Skeletal muscle satellite cell (primary cell): ENCODE measurements at regions not wholly inside any gene's neighbourhood (a gene's known extent, or its start where the extent isn't known, plus 50 kb on each side); places are given as distances from the start of the nearest gene placed in this dataset.
"Not testable (repeated sequence)": the region's sequence is repeated elsewhere in the genome, so short reads cannot be mapped to it uniquely, and the experiment has no call there.

Experiments
- H3K27me3 ChIP-seq: 2 replicates; pipeline ENCODE4 v1.7.0; 2013; ENCODE audit warnings: low read length; ENCODE audit not compliant: control insufficient read depth, insufficient read depth
- H3K36me3 ChIP-seq: 2 replicates; pipeline ENCODE4 v1.7.0; 2013; ENCODE audit warnings: mild to moderate bottlenecking, control low read depth, low read length; ENCODE audit not compliant: insufficient read depth
- H3K4me1 ChIP-seq: 2 replicates; pipeline ENCODE4 v1.7.0; 2013; ENCODE audit warnings: low read length; ENCODE audit not compliant: control insufficient read depth, insufficient read depth
- H3K4me2 ChIP-seq: 2 replicates; pipeline ENCODE4 v1.7.0; 2013; ENCODE audit warnings: mild to moderate bottlenecking, low read length
- H3K4me3 ChIP-seq: 2 replicates; pipeline ENCODE4 v1.7.0; 2013; ENCODE audit warnings: low read length
- H3K9ac ChIP-seq: 2 replicates; pipeline ENCODE4 v1.7.0; 2013; ENCODE audit warnings: mild to moderate bottlenecking, low read depth, low read length, moderate library complexity
- H3K9me3 ChIP-seq: replicated peaks from 2 replicates; pipeline ENCODE4 v1.7.0; 2013; ENCODE audit warnings: mild to moderate bottlenecking, control low read depth, low read length

DNA sequence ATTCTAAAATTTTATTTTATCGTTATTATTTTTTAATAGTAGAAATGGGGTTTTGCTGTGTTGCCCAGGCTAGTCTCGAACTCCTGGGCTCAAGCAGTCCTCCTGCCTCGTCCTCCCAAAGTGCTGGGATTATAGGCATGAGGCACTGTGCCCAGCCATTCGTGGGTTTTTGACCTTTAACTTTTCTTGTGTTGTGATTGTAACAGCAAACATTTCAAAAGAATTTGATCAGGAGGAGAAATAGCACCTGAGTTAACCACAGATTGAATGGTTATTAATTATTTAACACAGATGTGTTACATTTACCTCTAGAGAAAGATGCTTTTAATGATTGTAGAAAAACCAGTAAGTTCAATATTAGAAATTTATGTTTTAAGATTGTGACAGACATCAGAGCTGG, 132.0 kb downstream of the HAUS1 start:
- H3K9ac ChIP-seq = no peak overlapping the region
- H3K4me3 ChIP-seq = no peak overlapping the region
- H3K4me2 ChIP-seq = no peak overlapping the region
- no peaks in the 10 kb centered on the region for H3K27me3 ChIP-seq
- H3K36me3 ChIP-seq = peaks cover 3% of the 10 kb centered on the region
- peaks cover 10% of the 10 kb centered on the region for H3K4me1 ChIP-seq
- no peaks in the 10 kb centered on the region for H3K9me3 ChIP-seq

GRCh38 chr18:46237891-46238290, 133.7 kb downstream of the HAUS1 start:
- Histone ChIP-seq H3K4me1 (peaks cover 10% of the 10 kb centered on the region), H3K9ac (no peak overlapping the region), H3K27me3 (no peaks in the 10 kb centered on the region), H3K9me3 (no peaks in the 10 kb centered on the region), H3K4me2 (no peak overlapping the region), H3K4me3 (no peak overlapping the region), H3K36me3 (peaks cover 3% of the 10 kb centered on the region)

DNA sequence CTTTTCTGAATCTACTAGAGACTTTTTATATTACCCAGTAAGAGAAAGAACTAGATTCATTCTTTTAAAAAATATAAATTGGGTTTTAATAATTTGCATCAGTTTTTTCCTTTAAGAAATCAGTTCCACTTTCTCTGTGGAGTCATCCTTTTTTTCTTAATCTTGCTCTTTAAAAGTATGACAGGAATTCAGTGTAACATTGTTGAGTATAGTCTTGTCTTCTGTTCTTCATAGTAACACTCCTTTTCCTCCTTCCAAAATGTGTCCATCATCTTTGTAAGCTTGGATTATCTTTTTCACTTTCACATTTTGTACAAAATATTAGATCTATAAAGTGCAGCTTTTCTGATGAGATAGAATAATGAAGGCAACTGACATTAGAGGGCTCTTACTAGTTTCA, 135.4 kb downstream of the HAUS1 start:
- Histone ChIP-seq H3K4me2 (no peak overlapping the region), H3K9ac (no peak overlapping the region), H3K4me3 (no peak overlapping the region), H3K9me3 (no peaks in the 10 kb centered on the region), H3K36me3 (peaks cover 3% of the 10 kb centered on the region), H3K27me3 (no peaks in the 10 kb centered on the region), H3K4me1 (peaks cover 10% of the 10 kb centered on the region)

GRCh38 chr18:46239998-46240397, 135.8 kb downstream of the HAUS1 start:
- Histone ChIP-seq H3K27me3 (no peaks in the 10 kb centered on the region), H3K9ac (no peak overlapping the region), H3K4me2 (no peak overlapping the region), H3K4me3 (no peak overlapping the region), H3K36me3 (peaks cover 3% of the 10 kb centered on the region), H3K4me1 (peaks cover 10% of the 10 kb centered on the region), H3K9me3 (no peaks in the 10 kb centered on the region)

- not testable (repeated sequence) for H3K36me3 ChIP-seq, H3K4me3 ChIP-seq, H3K27me3 ChIP-seq, H3K9me3 ChIP-seq, H3K9ac ChIP-seq, H3K4me2 ChIP-seq
- H3K4me1 ChIP-seq = peaks cover 10% of the 10 kb centered on the region
These were observed 137.2 kb downstream of the HAUS1 start for GRCh38 chr18:46241393-46241792.

GRCh38 chr18:46242183-46242582, 138.0 kb downstream of the HAUS1 start:
- H3K9ac ChIP-seq = no peak overlapping the region

DNA sequence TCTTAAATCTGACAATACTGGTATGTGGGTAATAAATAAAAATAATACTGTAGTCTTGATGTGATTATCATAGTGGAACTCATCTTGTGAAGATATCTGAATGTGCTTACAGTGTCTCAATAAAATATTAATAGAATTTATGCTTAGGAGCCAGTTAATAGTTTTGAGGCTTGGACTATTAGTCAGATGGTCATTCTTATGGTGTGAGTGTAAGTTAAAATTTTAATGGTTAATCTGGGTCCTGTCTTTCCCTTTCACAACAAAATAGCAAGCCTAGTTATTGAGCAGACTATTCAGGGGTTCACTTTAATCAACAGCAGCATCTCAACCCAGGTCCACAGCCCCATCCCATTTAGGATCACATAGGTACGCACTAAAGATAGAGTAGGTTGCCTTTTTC, 138.9 kb downstream of the HAUS1 start:
- Histone ChIP-seq H3K36me3 (peaks cover 3% of the 10 kb centered on the region), H3K27me3 (no peaks in the 10 kb centered on the region), H3K4me1 (peaks cover 10% of the 10 kb centered on the region), H3K4me3 (no peak overlapping the region), H3K9me3 (no peaks in the 10 kb centered on the region), H3K9ac (no peak overlapping the region), H3K4me2 (no peak overlapping the region)

More at GRCh38 chr18:46242183-46242582, 138.0 kb downstream of the HAUS1 start:
- no peak overlapping the region for H3K4me2 ChIP-seq
- peaks cover 10% of the 10 kb centered on the region for H3K4me1 ChIP-seq
- peaks cover 3% of the 10 kb centered on the region for H3K36me3 ChIP-seq
- H3K9me3 ChIP-seq = no peaks in the 10 kb centered on the region
- H3K4me3 ChIP-seq = no peak overlapping the region
- no peaks in the 10 kb centered on the region for H3K27me3 ChIP-seq

- H3K4me2 ChIP-seq = no peak overlapping the region
- no peak overlapping the region for H3K9ac ChIP-seq
- no peaks in the 10 kb centered on the region for H3K9me3 ChIP-seq
- no peaks in the 10 kb centered on the region for H3K27me3 ChIP-seq
- peaks cover 10% of the 10 kb centered on the region for H3K4me1 ChIP-seq
- peaks cover 3% of the 10 kb centered on the region for H3K36me3 ChIP-seq
- no peak overlapping the region for H3K4me3 ChIP-seq
These were observed 139.5 kb downstream of the HAUS1 start for GRCh38 chr18:46243673-46244072.

DNA sequence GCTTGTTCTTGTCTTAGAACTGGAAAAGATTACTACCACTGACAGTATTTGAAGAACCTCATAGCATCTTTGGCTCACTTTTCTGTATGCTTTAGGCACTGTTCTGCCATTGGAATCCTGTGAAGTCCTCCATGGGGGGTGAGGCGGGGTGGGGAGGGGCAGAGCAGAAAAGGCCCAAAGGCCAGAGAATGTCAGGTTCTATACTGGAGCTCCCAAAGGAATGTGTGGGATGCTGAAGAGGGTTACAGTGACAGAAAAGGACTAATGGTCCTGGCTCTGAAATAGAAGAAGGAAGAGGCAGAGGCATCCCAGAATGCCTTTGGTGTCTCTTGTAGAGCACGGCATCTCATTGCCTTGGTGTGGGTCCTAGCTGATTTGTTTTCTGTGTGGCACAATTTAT, 141.9 kb downstream of the HAUS1 start:
- H3K4me1 ChIP-seq = peaks cover 17% of the 10 kb centered on the region
- no peak overlapping the region for H3K9ac ChIP-seq
- no peak overlapping the region for H3K4me3 ChIP-seq
- no peaks in the 10 kb centered on the region for H3K27me3 ChIP-seq
- H3K9me3 ChIP-seq = no peaks in the 10 kb centered on the region
- H3K4me2 ChIP-seq = no peak overlapping the region
- H3K36me3 ChIP-seq = no peaks in the 10 kb centered on the region

- Histone ChIP-seq H3K9ac (no peak overlapping the region), H3K36me3 (no peaks in the 10 kb centered on the region), H3K4me3 (no peak overlapping the region), H3K4me2 (no peak overlapping the region), H3K27me3 (no peaks in the 10 kb centered on the region), H3K9me3 (no peaks in the 10 kb centered on the region), H3K4me1 (peaks cover 18% of the 10 kb centered on the region)
These were observed 143.8 kb downstream of the HAUS1 start for GRCh38 chr18:46247942-46248341.

- Histone ChIP-seq H3K27me3 (no peaks in the 10 kb centered on the region), H3K36me3 (no peaks in the 10 kb centered on the region), H3K4me2 (peak overlapping the region; percentile 50), H3K9ac (peak overlapping the region; percentile 23), H3K9me3 (no peaks in the 10 kb centered on the region), H3K4me1 (peaks cover 31% of the 10 kb centered on the region), H3K4me3 (peak overlapping the region; percentile 30)
These were observed 146.1 kb downstream of the HAUS1 start for GRCh38 chr18:46250084-46250811.

DNA sequence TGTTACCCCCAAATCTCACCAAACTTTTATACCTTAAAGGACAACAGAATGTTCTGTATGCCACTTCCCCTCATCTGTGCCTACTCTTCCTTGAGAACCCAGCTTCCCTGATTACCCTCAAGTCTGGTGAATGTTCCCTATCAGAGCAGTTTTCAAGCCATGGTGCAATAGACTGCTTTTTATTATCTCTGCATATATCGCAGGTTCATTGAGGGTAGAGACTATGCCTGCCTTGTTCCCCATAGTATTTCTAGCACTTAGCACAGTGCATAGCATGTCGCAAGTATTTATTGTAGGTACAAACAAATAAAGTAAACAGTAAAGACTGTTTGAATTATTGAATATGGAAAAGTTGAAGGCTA, 146.6 kb downstream of the HAUS1 start:
- Histone ChIP-seq H3K9me3 (no peaks in the 10 kb centered on the region), H3K36me3 (no peaks in the 10 kb centered on the region), H3K27me3 (no peaks in the 10 kb centered on the region), H3K9ac (peak overlapping the region; percentile 23), H3K4me3 (peak overlapping the region; percentile 30), H3K4me1 (peaks cover 31% of the 10 kb centered on the region), H3K4me2 (peak overlapping the region; percentile 50)
